ENCODE measurements at regions not wholly inside any gene's neighbourhood (a gene's known extent, or its start where the extent isn't known, plus 50 kb on each side); places are given as distances from the start of the nearest gene placed in this dataset.

GRCh38 chr4:81650606-81651242, 179.0 kb upstream of the RASGEF1B start:
- DNase-seq: no peak

- no peak for DNase-seq
Measured at GRCh38 chr4:81648576-81649275, 177.0 kb upstream of the RASGEF1B start.

GRCh38 chr4:81647388-81647787, 175.7 kb upstream of the RASGEF1B start:
- no peak for DNase-seq

DNA sequence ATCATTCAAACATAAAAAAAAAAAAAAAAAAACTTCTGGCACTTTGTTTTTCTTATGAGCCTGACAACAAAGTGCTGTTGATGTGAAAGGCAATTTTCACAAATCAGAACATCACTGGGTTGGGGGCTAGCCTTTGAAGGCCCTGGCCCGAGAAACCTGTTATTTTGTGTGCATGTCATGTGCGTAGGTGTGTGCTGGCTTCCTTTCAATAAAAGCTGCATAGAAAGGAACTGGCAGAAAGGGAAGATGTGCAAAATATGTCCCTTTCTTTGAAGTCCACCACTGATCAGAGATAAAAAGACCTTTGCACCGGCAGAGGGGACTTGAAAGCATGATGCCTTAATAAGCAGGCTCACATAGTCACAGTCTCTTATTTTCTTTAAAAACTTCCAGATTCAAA, 170.8 kb upstream of the RASGEF1B start:
- DNase-seq: no peak

- no peak for DNase-seq
Measured at GRCh38 chr4:81639248-81639647, 167.5 kb upstream of the RASGEF1B start.

GRCh38 chr4:81638698-81639097, 167.0 kb upstream of the RASGEF1B start:
- no peak for DNase-seq

DNA sequence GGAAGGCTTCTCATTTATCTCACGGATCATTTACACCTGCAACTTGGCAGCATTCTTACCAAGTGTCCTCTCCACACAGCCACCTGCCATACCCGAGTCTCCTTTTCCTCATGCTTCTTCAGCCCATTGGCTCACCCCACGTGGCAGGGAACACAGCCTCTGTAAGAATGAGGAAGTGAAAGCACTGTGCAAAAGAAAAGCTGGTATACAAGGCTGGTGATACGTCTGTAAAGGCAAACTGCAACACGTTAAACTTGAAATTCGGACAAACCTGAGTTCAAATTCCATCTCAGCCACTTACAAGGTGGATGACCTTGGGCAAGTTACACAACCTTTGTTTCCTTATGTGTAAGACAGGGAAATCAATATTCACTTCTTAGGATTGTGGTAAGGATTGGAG, 164.0 kb upstream of the RASGEF1B start:
- DNase-seq: no peak

DNA sequence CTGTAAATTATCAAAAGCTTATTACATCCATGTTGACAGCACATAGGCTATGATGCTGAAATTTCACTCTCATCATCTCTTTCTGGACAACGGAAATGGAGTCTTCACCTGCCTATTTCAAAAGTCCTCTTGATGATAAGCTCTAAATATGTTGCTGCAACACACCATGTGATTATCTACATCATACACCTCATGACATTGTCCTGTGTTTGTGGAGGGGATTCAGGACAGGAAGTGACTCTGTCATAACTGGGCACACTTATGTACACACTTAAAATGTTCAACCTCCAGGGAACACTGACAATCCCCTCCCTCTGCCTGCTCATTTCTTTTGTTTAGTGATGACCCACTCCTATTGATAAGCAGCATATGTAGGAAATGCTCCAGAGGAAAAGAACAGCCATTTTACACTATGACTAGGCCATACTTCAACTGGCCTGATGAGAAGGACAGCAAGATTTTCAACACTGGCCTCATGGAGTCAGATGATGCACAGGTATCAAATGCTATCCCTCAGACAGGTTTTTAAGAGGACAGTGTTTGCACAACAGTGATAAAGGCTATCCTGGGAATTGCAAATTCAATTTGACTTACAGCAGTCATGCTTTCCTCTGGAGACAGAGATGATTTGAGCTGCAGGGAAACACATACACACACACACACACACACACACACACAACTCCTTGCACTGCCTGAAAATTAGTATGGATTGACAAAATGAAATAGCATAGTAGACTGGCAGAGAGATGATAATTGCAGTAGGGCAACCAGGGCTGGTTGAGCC, 163.3 kb upstream of the RASGEF1B start:
- DNase-seq: no peak

DNA sequence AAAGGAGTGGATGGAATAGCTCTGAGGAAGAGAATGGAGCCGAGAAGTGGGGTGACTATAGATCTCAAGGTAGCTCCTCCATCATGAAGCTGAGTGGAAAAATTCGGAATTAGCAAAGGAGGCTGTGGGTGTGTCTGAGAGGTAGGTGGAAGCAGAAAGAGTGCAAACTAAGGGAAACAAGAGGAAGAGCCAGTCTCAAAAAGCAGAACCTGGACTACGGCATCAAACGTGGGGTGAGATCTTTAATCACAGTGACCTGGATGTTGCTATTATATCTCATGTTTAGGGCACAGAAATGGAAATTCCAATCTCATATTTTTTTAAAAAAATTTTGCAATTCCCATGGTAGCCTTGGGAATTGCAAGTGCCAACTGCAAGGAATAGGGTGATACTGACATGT, 162.5 kb upstream of the RASGEF1B start:
- no peak for DNase-seq

GRCh38 chr4:81632581-81633299, 161.0 kb upstream of the RASGEF1B start:
- no peak for DNase-seq

GRCh38 chr4:81631958-81632441, 160.3 kb upstream of the RASGEF1B start:
- DNase-seq: no peak

DNA sequence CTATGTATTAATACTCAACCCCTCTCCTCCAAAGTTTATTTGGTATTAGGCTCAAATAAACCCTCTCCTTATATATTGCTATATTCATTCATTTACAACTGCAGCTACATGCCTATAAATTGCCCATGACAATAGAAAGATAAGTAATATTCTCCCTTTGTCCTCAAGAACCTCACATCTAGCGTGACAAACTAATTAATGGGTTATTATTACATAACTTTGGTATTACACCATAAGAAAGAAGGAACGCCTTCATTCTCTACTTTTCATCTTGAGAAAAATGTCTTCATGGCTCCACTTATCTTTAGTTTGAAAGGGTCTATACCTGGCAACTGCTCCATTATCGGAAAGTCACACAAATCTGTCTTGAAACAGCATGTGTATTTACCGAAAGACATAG, 157.7 kb upstream of the RASGEF1B start:
- DNase-seq: no peak

GRCh38 chr4:81628489-81628888, 156.8 kb upstream of the RASGEF1B start:
- no peak for DNase-seq

- DNase-seq: no peak
Measured at GRCh38 chr4:81627590-81627989, 155.9 kb upstream of the RASGEF1B start.

- DNase-seq: no peak
Measured at GRCh38 chr4:81626851-81627250, 155.1 kb upstream of the RASGEF1B start.

GRCh38 chr4:81625422-81626417, 154.0 kb upstream of the RASGEF1B start:
- no peak for DNase-seq

DNA sequence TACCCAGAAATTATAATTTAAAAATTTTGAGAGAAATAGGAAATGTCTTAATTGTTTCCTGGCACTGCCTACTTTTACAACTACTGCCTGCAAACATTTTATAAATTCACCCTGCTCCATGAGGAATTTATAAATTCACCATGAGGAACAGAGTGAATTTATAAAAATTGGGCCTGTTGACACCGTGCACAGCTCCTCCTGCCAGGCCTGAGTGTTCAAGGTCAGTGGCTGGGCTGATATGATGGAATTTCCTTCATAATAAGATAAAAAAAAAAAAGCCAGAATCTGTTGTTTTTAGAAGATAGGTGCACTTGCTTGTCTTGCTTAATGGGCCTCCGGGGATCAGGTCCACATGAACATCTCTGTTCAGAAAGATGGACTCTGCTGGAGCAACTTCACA, 151.7 kb upstream of the RASGEF1B start:
- DNase-seq: no peak

DNA sequence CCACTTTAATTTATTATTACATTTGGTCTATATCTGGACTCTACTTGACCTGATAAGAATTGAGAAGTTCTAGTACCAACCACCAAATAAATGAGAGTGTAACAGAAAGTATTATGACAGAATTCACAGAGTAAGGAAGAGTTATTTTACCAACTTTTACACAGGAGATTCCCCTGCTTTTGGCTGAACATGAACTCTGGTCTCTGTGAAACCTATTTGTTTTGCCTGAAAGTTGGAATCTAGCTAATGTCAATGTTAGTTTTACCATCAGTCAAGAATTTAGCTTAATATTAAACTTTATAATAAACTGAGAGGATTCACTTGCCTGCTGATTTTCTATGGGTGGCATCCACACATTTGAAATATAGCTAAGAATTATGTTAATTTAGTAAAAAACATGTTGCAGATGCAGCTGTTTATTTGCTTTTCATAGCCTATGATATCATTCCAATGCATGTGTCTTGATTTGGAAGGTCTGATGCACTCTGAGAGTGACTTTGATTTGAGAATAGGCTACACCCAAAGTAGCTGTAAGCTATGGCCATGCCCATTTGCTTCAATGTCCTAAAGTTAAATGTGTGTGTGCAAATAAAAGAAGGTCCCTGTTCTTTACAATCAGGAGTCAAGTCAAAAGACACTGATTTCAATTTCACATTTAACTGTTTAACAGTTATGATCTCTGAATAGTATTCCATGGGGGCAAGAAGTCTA, 150.9 kb upstream of the RASGEF1B start:
- no peak for DNase-seq

DNA sequence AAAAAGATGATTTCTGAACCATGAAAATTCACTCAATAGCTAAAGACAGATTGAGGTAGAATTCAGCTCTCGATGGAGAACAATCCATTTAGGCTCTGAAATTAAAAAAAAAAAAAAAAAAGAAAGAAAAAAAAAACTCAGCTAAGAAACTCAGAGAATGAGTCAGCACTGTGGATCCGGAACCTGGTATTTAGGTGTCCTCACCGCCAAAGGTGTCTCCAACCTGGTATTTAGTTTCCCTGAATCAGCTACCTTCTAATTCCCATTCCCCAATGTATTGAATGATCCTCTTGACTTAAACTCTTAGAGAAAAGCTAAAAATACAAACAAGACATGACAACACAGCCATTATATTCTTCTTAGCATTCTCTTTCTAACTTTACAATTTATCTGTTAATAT, 150.3 kb upstream of the RASGEF1B start:
- no peak for DNase-seq

GRCh38 chr4:81621490-81621889, 149.8 kb upstream of the RASGEF1B start:
- no peak for DNase-seq

DNA sequence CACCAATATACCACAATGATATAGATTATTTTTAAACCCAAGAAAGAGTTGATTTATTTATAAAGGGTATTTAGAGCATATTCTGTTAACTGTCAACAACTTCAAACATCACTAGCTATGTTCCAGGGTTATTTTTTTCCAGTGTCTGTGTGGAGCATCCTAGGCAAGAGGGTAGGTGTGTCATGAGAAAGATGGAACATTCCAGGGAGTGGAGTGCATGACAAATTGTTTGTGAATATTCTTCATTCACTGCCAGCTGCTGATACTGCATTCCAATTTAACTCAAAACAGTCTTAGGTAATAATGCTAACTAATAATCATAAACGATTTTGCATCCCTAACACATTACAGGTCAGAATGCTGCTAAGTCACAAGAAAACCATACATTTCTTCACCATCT, 148.7 kb upstream of the RASGEF1B start:
- no peak for DNase-seq

All from SHP77 treated with DMSO at 0.1 percent for 48 hours (cell line).